Osteoblast (primary cell): ENCODE measurements at regions not wholly inside any gene's neighbourhood (a gene's known extent, or its start where the extent isn't known, plus 50 kb on each side); places are given as distances from the start of the nearest gene placed in this dataset.

Experiments
- DNase-seq: peaks from one replicate; pipeline ENCODE4 v3.0.0; 2011; ENCODE audit warnings: low spot score, mixed read lengths; ENCODE audit not compliant: insufficient read length; ENCODE audit errors: missing footprints
- H2AFZ ChIP-seq: 2 replicates; pipeline ENCODE4 v1.6.0; 2011; ENCODE audit warnings: mild to moderate bottlenecking, low read length
- H3K27ac ChIP-seq: 2 replicates; pipeline ENCODE4 v1.5.1; 2011; ENCODE audit warnings: mild to moderate bottlenecking, low read depth, low read length, moderate library complexity
- H3K27me3 ChIP-seq: 2 replicates; pipeline ENCODE4 v1.6.0; 2012; ENCODE audit warnings: mild to moderate bottlenecking, control low read depth, inconsistent platforms, low read length, moderate library complexity; ENCODE audit not compliant: insufficient read depth
- H3K36me3 ChIP-seq: 2 replicates; pipeline ENCODE4 v1.5.1; 2011; ENCODE audit warnings: mild to moderate bottlenecking, low read length, control low read depth, moderate library complexity; ENCODE audit not compliant: insufficient read depth
- H3K4me1 ChIP-seq: 2 replicates; pipeline ENCODE4 v1.5.1; 2011; ENCODE audit warnings: mild to moderate bottlenecking, low read length, control low read depth, moderate library complexity; ENCODE audit not compliant: insufficient read depth
- H3K4me2 ChIP-seq: 2 replicates; pipeline ENCODE4 v1.6.0; 2011; ENCODE audit warnings: mild to moderate bottlenecking, low read length; ENCODE audit not compliant: insufficient read depth
- H3K4me3 ChIP-seq: fragments of 200-600 bp; sonication (generic); 3 replicates; pipeline ENCODE4 v1.5.1; 2012; ENCODE audit warnings: mild to moderate bottlenecking, low read length, inconsistent platforms; ENCODE audit not compliant: insufficient read depth
- H3K79me2 ChIP-seq: 2 replicates; pipeline ENCODE4 v1.6.0; 2012; ENCODE audit warnings: mild to moderate bottlenecking, low read length, control low read depth, inconsistent platforms; ENCODE audit not compliant: insufficient read depth
- H3K9me3 ChIP-seq: 2 replicates; pipeline ENCODE4 v1.5.1; 2011; ENCODE audit warnings: low read depth, low read length, control low read depth
- H4K20me1 ChIP-seq: 2 replicates; pipeline ENCODE4 v1.6.0; 2012; ENCODE audit warnings: mild to moderate bottlenecking, low read length, control low read depth; ENCODE audit not compliant: insufficient read depth
- TF ChIP-seq, protein P1 (sequence below): IDR thresholded peaks from 2 replicates; pipeline ENCODE4 v1.5.1; 2011; ENCODE audit warnings: mild to moderate bottlenecking, low read depth, low read length, moderate library complexity; ENCODE audit errors: extremely low read depth

DNA sequence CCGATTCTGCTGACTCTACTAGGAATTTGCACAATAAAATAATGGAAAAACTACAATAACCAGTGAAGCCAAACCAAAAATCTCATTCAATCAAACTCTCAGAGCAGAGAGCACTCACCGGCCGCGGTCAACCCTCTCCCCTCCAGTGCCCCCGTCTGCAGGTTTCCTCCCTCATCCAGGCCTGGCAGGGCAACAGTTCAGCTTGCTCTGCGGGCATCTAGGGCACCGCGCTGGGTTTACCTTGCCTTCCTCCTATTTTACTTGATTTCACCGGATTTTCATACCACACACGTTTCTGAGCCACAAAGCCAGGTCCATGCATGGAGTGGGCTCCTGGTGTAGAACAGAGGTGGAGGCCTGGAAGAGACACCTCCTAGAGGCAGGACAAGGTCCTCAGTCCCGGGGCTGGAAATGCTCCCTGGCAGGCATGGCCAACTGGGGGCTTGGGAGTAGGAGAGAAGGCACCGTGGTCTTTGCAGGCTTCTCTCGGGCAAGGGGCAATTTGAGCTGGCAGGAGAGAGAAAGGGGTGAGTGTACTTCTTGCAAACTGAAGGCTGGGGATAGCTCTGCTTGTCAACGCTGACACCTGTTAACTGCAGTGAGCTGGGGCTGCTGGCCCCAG, 938.4 kb downstream of the BRD1 start:
- Histone ChIP-seq H3K27me3 (no peaks in the 10 kb centered on the region), H3K4me2 (no peak overlapping the region), H3K9me3 (peaks cover 2% of the 10 kb centered on the region), H3K27ac (no peak overlapping the region), H3K4me1 (no peaks in the 10 kb centered on the region), H3K79me2 (no peaks in the 10 kb centered on the region), H2AFZ (no peak overlapping the region), H3K36me3 (no peaks in the 10 kb centered on the region), H4K20me1 (no peaks in the 10 kb centered on the region), H3K4me3 (no peak overlapping the region)
- TF ChIP-seq, protein P1, sequence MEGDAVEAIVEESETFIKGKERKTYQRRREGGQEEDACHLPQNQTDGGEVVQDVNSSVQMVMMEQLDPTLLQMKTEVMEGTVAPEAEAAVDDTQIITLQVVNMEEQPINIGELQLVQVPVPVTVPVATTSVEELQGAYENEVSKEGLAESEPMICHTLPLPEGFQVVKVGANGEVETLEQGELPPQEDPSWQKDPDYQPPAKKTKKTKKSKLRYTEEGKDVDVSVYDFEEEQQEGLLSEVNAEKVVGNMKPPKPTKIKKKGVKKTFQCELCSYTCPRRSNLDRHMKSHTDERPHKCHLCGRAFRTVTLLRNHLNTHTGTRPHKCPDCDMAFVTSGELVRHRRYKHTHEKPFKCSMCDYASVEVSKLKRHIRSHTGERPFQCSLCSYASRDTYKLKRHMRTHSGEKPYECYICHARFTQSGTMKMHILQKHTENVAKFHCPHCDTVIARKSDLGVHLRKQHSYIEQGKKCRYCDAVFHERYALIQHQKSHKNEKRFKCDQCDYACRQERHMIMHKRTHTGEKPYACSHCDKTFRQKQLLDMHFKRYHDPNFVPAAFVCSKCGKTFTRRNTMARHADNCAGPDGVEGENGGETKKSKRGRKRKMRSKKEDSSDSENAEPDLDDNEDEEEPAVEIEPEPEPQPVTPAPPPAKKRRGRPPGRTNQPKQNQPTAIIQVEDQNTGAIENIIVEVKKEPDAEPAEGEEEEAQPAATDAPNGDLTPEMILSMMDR = no peak
- DNase-seq = peak; percentile 31

DNA sequence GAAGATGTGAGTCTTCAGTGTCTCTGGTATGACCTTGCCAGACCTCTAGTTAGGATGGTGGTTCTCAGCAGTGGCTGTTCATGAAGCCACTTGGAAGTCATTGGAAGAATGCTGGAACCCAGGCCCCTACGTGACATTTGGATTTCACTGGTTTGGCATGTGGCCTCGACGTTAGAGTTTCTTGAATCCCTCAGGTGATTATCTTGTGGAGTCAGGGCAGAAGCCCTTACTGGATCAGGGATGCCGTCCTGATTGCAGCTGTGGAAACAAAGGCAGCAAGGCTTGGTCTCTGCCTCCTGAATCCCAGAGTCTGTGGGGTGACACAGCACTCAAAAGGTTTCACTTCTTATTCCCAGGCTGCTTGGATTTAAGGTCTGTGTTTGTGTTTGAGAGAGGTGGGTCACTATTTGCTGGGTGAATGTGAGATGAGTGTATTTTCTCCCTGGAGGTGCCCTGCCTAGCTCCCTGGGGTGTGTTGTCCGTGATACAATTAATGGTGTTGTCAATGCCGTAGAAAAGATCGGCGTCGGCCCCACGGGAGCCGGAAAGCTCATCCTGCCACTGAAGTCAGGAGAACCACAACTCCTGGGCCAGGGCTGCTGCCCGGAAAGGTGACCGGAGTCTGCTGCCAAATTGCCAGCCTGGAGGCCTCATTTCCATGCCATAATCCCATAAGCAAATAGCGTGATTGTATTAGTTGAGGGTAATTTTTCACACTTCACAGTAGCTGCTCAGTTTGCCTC, 939.0 kb downstream of the BRD1 start:
- Histone ChIP-seq H2AFZ (no peak overlapping the region), H3K4me2 (no peak overlapping the region), H3K9me3 (peaks cover 2% of the 10 kb centered on the region), H3K27me3 (no peaks in the 10 kb centered on the region), H3K79me2 (no peaks in the 10 kb centered on the region), H3K27ac (no peak overlapping the region), H4K20me1 (no peaks in the 10 kb centered on the region), H3K4me1 (no peaks in the 10 kb centered on the region), H3K4me3 (no peak overlapping the region), H3K36me3 (no peaks in the 10 kb centered on the region)
- TF ChIP-seq, protein P1 = no peak
- DNase-seq = peak; percentile 41

GRCh38 chr22:48887394-48888332, 940.0 kb downstream of the BRD1 start:
- TF ChIP-seq, protein P1 = no peak
- Histone ChIP-seq H2AFZ (no peak overlapping the region), H3K27ac (no peak overlapping the region), H3K79me2 (no peaks in the 10 kb centered on the region), H3K27me3 (no peaks in the 10 kb centered on the region), H3K4me2 (no peak overlapping the region), H3K36me3 (no peaks in the 10 kb centered on the region), H3K9me3 (peaks cover 2% of the 10 kb centered on the region), H3K4me3 (no peak overlapping the region), H3K4me1 (no peaks in the 10 kb centered on the region), H4K20me1 (no peaks in the 10 kb centered on the region)
- peak; percentile 5 for DNase-seq
